ENCODE measurements at regions not wholly inside any gene's neighbourhood (a gene's known extent, or its start where the extent isn't known, plus 50 kb on each side); places are given as distances from the start of the nearest gene placed in this dataset.
"Not testable (repeated sequence)": the region's sequence is repeated elsewhere in the genome, so short reads cannot be mapped to it uniquely, and the experiment has no call there.

GRCh38 chr6:168808232-168808631 is 367.2 kb downstream of the SMOC2 start:
- Histone ChIP-seq H3K27ac (no peak overlapping the region), H3K27me3 (replicated peaks) (no peaks in the 10 kb centered on the region), H3K4me3 (ENCODE audit: low read depth, low read length) (no peak overlapping the region), H3K36me3 (replicated peaks) (no peaks in the 10 kb centered on the region)
- no peak for TF ChIP-seq CTCF (IDR thresholded peaks at IDR 0.05; ENCODE audit: low read depth, low read length, missing control alignments)
- in situ Hi-C loops (cut with HindIII; ENCODE audit: low pct_ligation_motif_present, low sequenced_read_pairs) = no loop called here
- no peak for DNase-seq

- no peaks in the 10 kb centered on the region for H3K27me3 ChIP-seq (replicated peaks)
- DNase-seq = no peak
- no peak overlapping the region for H3K4me3 ChIP-seq (ENCODE audit: low read depth, low read length)
- H3K36me3 ChIP-seq (replicated peaks) = no peaks in the 10 kb centered on the region
- no peak for TF ChIP-seq CTCF (IDR thresholded peaks at IDR 0.05; ENCODE audit: low read depth, low read length, missing control alignments)
- no peak overlapping the region for H3K27ac ChIP-seq
- in situ Hi-C loops (cut with HindIII; ENCODE audit: low pct_ligation_motif_present, low sequenced_read_pairs) = no loop called here
Measured at GRCh38 chr6:168804331-168804730, 363.3 kb downstream of the SMOC2 start.

GRCh38 chr6:168803874-168804273 is 362.9 kb downstream of the SMOC2 start:
- in situ Hi-C loops (cut with HindIII; ENCODE audit: low pct_ligation_motif_present, low sequenced_read_pairs) = no loop called here
- Histone ChIP-seq H3K4me3 (ENCODE audit: low read depth, low read length) (no peak overlapping the region), H3K27ac (no peak overlapping the region), H3K27me3 (replicated peaks) (no peaks in the 10 kb centered on the region), H3K36me3 (replicated peaks) (no peaks in the 10 kb centered on the region)
- DNase-seq = no peak
- TF ChIP-seq CTCF (IDR thresholded peaks at IDR 0.05; ENCODE audit: low read depth, low read length, missing control alignments) = no peak

GRCh38 chr6:168799067-168799466 is 358.1 kb downstream of the SMOC2 start:
- H3K36me3 ChIP-seq (replicated peaks) = no peaks in the 10 kb centered on the region
- DNase-seq = no peak
- no peak for TF ChIP-seq CTCF (IDR thresholded peaks at IDR 0.05; ENCODE audit: low read depth, low read length, missing control alignments)
- no peaks in the 10 kb centered on the region for H3K27me3 ChIP-seq (replicated peaks)
- in situ Hi-C loops (cut with HindIII; ENCODE audit: low pct_ligation_motif_present, low sequenced_read_pairs) = no loop called here
- H3K4me3 ChIP-seq (ENCODE audit: low read depth, low read length) = no peak overlapping the region
- H3K27ac ChIP-seq = no peak overlapping the region

- Histone ChIP-seq H3K36me3 (replicated peaks) (no peaks in the 10 kb centered on the region), H3K27ac (no peak overlapping the region), H3K4me3 (ENCODE audit: low read depth, low read length) (no peak overlapping the region), H3K27me3 (replicated peaks) (no peaks in the 10 kb centered on the region)
- DNase-seq = no peak
- TF ChIP-seq CTCF (IDR thresholded peaks at IDR 0.05; ENCODE audit: low read depth, low read length, missing control alignments) = no peak
- in situ Hi-C loops (cut with HindIII; ENCODE audit: low pct_ligation_motif_present, low sequenced_read_pairs) = no loop called here
Measured at GRCh38 chr6:168796106-168796505, 355.1 kb downstream of the SMOC2 start.

GRCh38 chr6:168795611-168796010 is 354.6 kb downstream of the SMOC2 start:
- H3K27ac ChIP-seq; H3K27me3 ChIP-seq (replicated peaks); DNase-seq; H3K4me3 ChIP-seq (ENCODE audit: low read depth, low read length); H3K36me3 ChIP-seq (replicated peaks); in situ Hi-C loops (cut with HindIII; ENCODE audit: low pct_ligation_motif_present, low sequenced_read_pairs): not testable (repeated sequence)

Measured in brain microvascular endothelial cell (primary cell).